HPDE6-E6E7 (cell line): ENCODE measurements at regions not wholly inside any gene's neighbourhood (a gene's known extent, or its start where the extent isn't known, plus 50 kb on each side); places are given as distances from the start of the nearest gene placed in this dataset.
A peak's percentile ranks its signal among the peaks of the same experiment; 100 is the strongest.

Source experiments
- DNase-seq: peaks from one replicate; pipeline ENCODE4 v3.0.0; 2011; ENCODE audit warnings: missing footprints; ENCODE audit errors: extremely low spot score

DNA sequence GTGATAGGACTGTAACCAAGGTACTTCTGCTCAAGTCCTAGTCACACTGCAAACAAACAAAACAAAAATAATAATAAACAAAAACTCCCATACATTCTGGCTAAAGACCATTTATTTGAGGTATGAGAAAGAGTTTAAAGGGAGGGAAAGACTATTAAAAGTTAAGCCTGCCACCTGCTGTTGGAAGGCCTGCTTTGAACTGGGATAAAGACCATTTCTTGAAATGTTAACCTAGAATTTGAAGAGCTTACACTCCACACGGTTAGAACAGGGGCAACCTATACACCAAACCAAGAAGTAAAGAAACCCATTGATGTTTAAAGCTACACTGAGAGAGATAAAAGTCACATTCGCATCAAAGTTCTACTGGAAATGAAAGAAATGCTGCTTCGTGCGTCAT, 548.7 kb upstream of the DIPK2B start:
- no peak for DNase-seq

DNA sequence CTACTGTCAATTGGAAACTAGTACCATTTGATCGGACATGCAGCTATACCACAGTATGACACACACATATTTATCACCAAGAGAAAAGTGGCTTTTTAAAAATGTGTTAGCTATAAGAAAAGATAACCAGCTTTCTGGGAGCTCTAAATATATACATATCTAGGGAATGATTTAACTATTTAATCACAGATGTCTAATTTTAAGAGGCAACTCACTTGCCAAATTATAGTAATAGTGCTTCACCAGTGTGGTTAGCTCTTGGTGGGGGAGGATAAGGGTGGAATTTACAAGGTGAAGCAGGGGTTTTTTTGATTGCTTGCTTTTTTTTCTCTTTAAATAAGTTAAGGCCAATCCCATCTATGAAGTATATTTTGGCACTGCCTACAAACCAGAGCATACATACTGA, 547.7 kb upstream of the DIPK2B start:
- DNase-seq, result no peak

DNA sequence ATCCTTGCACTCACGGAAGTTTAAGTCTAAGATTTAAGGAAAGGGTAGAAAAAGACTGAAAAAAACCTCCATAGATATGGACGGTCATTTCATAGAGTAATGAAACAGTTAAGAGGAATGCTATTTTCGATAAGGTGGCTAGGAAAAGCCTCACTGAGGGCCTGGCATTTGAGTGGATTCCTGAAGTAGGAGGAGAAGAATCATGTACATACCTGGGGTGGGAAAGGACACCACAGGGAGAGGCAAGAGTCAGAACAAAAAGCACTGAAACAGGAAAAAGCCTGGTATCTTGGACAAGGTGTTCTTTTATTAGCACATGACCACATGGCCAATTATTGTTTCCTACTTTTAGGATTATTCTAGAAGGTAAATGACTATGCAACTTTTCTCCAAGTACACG, 547.2 kb upstream of the DIPK2B start:
- no peak for DNase-seq

DNA sequence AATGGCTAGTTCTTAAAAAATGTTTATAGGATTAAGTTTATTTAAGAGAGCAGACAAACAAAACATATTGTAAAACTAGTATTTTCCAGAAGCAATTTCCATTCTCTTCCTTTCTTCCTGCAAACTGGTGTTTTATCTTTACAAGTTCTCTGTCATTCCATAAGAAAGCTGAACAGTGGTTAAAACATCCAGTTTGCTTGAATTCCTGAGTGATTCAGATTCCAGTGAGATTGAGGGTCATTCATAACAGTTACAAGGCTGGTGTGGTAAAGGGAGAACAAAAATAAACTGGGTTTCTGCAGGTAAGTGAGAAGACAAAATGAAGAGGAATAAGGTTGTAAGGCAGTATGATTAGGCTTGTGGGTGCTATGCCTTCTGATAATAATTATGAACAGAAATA, 544.8 kb upstream of the DIPK2B start:
- DNase-seq, result no peak

DNA sequence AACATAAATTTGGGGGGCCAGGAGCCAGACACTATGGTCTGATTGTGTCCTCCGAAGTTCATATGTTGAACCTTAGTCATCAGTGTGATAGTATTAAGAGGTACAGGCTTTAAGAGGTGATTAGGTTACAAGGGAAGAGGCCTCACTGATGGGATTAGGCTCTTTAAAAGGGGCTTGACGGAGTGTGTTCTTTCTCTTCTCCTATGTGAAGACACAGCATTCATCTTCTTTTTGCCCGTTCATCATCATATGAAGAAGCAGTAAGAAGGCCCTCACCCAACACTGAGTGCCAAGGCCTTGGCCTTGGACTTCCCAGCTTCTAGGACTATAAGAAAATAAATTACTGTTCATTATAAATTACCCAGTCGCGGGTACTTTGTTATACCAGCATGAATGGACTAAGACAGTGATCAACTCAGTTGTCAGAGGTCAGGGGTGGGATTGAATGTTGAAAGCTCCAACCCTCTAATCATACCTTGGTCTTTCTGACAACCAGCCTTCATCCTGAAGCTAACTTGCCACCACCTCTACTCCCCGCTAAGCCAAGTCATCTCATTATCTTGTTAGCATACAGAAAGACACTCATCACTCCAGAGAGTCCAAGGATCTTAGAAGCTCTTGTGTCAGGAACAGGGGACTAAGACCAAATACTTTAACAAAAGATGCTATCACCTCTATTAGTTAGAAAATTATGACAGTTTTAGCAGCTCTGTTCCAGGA, 543.4 kb upstream of the DIPK2B start:
- DNase-seq, result no peak

DNA sequence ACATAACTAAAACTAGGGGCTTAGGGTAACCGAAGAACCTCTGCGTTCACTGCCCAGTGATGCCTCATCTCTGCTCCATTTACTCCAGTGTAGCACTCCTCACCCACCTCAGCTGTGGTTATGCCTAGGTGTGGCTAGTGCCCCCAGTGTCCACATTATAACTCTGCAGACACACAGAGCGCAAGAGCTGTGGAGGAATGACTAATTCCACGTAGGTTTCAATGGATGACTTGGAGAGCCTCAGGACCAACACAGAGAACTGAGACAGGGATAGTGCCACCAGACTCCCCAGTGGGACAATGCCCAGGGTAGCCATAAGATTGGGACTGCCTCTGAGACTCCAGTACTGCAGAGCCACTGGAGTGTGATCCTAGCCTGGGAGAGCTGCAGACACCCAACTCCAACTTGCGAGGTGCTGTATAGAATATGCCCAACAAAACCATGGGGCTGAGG, 542.4 kb upstream of the DIPK2B start:
- peak; percentile 16 for DNase-seq

DNA sequence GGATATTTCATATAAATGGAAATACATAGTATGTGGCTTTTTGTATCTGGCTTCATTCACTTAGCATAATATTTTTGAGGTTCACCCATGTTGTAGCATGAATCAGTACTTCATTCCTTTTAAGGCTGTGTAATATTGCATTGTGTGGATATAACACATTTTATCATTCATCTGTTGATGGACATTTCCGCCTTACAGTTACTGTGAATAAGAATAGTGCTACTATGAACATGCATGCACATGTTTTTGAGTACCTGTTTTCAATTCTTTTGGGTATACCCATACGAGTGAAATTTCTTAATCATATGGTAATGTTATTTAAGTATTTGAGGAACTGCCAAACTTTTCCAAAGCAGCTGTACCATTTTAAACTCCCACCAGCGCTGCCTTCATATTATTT, 539.6 kb upstream of the DIPK2B start:
- no peak for DNase-seq

DNA sequence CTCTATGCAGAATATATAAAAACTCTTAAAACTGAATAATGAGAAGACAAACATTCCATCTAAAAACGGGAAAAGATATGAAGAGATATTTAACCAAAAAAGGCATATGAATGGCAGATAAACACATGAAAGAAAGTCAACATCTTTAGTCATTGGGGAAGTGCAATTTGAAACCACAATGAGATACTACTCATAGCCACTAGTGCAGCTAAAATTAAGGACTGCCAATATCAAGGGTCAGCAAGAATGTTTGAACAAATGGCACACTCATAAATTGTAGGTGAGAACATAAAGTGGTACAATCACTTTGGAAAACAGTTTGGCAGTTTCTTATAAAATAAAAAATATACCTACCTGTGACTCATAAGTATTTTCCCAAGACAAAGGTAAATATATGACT, 534.9 kb upstream of the DIPK2B start:
- no peak for DNase-seq

DNA sequence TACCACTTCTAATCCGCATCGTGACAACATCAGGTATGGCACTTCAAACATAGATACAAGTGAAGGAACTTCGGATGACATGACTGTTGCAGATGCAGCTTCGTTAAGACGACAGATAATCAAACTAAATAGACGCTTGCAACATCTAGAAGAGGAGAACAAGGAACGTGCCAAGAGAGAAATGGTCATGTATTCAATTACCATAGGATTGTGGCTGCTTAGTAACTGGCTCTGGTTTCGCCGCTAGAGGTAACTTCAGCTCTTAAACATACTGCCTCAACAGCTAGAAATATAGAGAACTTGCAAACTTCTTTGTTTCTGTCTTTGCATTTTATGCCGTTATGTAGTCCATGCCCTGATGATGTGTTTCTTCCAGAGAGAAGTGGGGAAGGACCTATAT, 530.8 kb upstream of the DIPK2B start:
- DNase-seq, result no peak

DNA sequence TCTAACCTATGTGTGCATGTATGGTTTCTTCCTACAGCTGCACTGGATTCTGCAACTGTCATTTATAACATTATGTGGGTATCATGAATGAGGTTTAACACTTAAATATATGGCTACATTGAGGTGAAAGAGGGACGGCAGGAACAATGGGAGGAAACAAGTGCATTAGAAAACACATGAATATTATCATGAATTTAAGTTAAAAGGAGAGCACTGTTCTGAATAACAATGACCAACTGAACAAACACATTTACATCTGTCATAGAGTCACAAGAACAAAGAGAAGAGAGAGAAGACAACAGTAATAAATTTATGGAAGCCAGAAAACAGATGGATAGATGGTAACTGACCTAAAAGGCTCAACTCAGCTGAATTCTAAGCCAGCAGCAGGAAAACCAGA, 527.1 kb upstream of the DIPK2B start:
- DNase-seq, result no peak

DNA sequence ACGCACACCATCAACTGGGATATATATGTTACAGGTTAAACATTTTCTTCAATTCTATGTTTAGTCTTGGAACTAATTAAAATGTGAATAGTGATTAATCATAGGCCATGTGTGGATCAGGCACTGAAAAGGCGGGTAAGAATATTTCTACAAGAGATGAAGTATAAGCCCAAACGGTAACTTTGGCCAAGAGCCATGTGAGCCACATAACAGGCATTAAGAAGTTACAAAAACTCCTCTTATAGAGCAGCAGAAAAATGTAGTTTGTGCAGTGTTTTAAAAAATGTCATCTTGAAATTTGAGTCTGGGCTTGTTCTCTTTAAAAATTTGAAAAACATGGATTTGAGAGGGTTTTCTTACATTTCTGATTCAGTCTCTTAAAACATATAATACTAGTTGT, 521.8 kb upstream of the DIPK2B start:
- DNase-seq, result no peak

DNA sequence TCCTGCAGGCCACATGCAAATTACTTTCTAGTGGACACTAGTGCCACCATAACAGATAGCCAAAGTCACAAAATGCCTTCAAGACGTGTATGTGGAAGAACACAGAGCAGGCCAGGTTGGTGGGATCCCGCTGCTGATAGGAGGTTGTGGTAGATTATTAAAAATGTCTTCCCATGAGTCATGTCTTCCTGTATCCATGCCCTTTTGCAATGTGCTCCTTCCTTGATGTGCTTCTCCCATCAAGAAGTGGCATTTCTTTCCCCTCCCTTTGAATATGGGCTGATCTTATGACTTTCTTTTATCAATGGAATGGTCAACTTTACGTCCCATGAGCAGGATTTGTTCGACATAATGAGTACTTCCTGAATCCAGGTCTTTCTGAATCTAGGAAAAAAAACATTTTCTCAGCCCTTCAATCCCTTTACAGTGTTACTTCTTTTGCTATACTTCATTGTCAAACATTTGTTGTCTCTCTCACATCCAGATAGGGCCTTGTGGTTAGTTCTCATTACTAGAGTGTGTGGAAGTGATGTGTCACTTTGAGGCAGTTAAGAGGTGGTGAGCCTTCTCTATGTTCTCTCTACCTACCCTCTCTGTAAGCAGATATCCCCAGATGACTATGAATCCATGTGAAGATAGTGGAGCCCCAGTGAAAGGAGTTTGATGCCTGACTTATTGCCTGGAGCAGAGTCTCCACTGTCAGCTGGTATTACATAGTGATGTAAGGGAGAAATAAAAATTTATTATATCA, 519.2 kb upstream of the DIPK2B start:
- DNase-seq, result no peak

DNA sequence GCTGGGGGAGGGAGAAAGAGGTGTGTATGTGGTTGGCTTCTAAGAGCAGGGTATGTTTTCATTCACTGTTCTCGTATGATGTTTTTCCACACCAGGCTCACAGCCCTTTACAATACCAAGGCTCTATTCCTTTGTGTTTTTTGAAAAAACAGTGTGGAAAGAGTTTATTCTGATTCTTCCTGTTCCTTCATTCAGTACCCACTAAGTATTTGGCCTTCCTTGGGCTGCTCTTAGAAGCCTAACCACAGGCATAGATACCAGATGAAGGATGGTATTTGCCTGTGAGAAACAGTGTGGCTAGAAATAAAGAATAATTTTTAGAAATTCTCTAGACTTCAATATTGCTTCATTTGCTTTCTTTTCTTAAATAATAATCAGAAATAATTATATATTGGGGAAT, 518.0 kb upstream of the DIPK2B start:
- no peak for DNase-seq

DNA sequence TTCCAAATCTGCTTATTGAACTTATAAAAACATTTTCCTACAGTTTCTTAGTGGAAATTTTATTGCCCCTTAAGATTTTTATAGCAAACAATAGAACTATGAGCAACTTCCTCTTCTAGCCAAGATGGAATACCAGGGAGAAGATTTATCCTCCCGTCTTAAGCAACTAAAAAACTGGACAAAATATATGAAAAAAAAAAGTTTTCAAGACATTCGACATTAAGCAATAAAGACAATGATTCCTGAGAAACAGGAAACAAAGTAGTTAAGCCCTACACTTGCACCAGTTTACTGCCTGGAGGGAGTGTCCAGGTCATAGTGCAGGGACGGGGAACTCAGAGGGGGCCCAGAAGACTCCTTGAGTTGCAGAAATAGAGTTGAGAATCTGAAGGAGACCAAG, 516.1 kb upstream of the DIPK2B start:
- no peak for DNase-seq

DNA sequence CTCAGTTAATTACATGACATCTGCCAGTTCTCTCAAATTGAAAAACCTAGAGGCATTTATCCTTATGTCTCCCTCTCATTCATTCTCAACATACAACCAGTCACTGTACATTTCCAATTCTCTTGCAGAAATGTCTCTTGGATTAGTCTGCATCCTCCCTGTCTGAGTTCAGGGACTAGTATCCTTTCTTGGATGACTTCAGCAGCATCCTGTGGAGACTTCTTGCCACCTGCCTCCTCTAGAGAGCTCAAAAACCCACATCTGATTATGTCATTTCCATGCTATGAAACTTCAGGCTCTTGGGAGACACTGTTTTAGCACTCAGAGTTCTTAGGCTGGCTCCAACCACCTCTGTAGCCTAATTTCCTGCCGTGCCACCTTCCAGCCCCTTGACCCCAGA, 515.1 kb upstream of the DIPK2B start:
- DNase-seq, result no peak

DNA sequence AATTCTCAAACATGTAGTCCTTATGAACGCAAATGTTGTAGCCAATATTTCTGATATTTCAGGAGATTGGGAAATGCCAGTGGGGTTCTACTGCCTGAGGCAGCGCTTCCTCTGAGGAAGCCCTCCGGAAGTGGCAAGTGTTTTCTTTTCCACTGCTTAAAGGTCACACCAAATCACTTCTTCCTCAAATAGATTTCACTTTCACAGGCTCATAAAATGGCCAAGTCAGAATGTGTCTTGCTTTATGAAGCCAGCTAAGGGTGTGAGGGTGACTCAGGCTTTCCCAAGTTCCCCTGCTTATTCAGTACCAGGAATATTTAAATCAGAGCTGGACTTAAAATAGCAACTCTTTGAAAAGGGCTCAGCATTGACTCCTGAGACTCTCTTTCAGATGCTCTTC, 514.2 kb upstream of the DIPK2B start:
- no peak for DNase-seq

DNA sequence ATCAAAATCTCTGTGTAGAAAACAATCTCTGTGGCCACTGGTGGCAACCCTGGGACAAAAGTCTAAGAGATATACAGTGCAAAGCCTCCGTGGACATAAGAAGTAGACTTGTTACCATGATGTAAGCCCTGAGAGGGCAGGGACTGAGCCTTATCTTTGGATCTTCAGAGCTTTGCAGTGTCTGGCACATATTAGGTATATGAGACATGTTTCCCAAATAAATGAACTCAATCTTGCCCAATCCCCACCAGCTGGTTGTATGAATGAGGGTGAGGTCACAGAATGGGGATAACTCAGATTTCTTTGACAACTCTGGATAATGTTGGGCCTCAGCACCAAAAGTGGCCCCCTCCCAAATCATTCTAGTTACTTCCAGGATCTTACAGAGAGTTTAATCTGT, 511.4 kb upstream of the DIPK2B start:
- no peak for DNase-seq

DNA sequence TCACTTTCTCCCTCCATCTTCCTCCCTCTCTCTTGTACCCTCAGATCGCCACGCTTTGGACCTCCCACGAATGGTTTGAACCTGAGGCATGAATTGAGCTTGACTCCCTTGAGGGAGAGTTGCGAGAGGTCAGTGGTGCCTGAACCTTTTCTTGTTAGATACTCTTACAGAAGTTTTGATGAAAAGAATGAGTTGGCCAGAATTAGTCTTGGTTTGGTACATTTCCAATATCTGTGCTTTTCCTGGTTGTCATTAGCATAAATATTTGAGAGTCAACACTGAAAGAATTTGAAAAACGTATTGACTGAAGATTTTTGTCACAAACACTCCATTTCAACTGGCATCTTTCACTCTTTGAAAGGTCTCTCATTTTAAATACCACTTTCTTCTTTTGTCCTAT, 510.6 kb upstream of the DIPK2B start:
- DNase-seq, result no peak

DNA sequence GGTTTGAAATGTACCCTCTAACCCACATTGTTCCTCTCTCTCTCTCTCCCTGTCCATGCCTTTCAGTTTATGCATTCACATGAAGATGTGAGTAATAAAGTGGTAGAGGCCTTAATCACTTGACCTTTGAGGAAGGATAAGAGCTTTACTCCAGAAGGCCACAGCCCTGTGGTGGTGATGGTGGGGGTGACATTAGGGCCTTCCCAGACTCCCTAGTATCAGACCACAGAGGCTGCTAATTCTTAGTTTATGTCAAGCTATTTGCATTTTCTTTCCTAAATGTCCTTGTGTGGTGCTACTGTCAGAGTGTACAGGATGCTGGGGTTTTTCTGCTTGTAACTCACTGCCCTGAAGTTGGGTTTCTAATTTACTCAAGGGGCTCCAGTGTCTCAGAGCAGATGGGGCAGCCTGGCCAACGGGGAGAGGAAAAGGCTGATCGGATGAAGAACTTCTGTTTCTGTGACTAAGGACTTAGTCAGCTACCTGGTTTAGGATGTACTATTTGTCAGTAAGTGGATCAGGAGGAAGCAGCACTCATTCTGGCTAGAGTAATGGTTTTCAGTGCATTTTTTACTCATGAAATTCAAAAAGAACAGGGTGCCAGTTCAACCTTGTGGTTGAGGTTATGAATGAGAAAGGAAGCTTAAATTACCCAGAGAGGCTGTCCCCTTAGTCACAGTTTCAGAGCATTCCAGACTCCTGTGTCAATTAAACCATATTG, 509.6 kb upstream of the DIPK2B start:
- DNase-seq, result peak; percentile 67

DNA sequence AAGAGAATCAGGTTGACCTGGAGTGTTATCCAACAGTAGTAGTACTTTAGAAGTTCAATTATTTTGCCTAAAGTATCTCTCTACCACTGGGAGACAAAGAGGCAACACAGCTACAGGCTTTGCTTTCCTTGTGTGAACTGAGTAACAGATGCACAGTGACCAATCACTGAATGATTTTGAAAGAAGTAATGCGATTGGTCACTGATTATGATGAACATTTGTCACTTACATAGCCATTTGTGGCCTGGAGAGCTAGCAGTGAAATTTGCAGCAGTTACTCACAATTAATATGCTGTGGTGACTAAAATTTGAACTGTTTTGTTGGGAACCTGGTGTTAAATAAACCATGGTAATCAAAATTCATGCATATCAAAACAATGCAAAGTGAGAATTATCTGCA, 508.7 kb upstream of the DIPK2B start:
- DNase-seq, result no peak

DNA sequence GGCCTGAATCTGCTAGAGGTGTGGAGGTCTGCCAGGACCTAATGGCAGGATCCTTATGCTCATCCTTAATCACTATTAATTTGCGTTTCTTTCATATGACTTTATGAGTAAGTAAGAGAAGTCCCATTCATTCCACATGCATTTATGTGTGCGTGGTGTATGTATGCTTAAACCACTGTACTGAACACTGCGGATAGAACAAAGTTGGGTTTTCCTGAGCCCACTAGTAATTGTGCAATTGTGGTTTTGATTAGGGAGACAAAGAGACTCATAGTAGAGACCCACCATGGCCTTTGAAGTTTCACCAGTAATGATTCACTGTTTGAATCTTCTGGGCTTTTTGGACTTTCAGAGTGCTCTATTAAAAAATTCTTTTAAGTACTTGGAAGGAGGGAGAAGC, 498.5 kb upstream of the DIPK2B start:
- no peak for DNase-seq

DNA sequence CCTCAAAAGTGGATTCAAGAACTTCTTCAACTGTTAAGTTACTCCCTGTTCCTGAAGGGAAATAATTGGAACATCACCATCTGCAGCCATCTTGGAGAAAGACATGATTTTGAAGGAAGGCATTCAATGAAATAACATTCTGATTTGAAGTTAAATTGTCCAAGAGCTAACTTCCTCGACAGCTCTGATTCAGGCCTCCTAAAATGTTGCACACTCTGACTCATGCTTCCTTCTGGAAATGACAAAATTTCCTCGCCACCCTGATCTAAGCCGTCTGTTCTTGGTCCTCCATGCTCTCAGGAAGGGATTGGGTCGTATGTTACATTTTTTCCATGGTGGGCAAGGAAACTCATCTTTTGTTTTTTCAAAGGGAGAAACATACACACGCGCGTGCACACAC, 496.9 kb upstream of the DIPK2B start:
- DNase-seq, result peak; percentile 35

DNA sequence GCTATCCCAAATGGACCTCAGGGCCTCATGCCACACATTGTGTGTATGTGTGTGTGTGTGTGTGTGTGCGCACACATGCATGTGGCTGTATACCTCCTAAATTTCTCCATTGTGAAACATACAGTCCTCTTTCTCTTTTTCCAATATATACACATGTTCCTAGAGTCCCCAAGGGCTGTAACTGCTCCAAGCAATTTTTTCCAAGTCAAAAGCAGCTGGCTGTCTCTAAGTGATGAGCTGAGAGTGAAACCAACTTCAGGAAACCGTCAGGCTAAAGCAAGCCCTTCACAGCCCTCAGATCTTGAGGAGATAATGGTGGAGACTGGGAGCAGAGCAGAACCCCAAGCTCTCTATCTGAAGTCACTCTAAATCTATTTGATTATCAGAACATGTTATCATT, 496.1 kb upstream of the DIPK2B start:
- no peak for DNase-seq
